Suprapubic skin (tissue), 4 donors: ENCODE measurements at regions not wholly inside any gene's neighbourhood (a gene's known extent, or its start where the extent isn't known, plus 50 kb on each side); places are given as distances from the start of the nearest gene placed in this dataset.

Experiments used
- DNase-seq, 2 donors: peaks; one replicate each; pipeline ENCODE4 v3.0.0-alpha.2; 2019; ENCODE audit warnings: low spot score in 2 of 2
- H3K27ac ChIP-seq: fragments of 200-600 bp; sonication (generic); one replicate; pipeline ENCODE4 v1.5.1; 2019
- H3K27me3 ChIP-seq: fragments of 200-600 bp; sonication (generic); one replicate; pipeline ENCODE4 v1.5.1; 2019
- H3K36me3 ChIP-seq: fragments of 200-600 bp; sonication (generic); one replicate; pipeline ENCODE4 v1.5.1; 2019
- H3K4me1 ChIP-seq: fragments of 200-600 bp; sonication (generic); one replicate; pipeline ENCODE4 v1.5.1; 2019
- H3K4me3 ChIP-seq: fragments of 200-600 bp; sonication (generic); one replicate; pipeline ENCODE4 v1.5.1; 2019; ENCODE audit warnings: mild to moderate bottlenecking
- H3K9me3 ChIP-seq: fragments of 200-600 bp; sonication (generic); one replicate; pipeline ENCODE4 v1.5.1; 2019
- EP300 ChIP-seq: sonication (generic); formaldehyde crosslinking; IDR thresholded peaks from one replicate; pipeline ENCODE4 v1.6.1; 2017; ENCODE audit warnings: antibody characterized with exemption
- POLR2A ChIP-seq, 2 donors: fragments of 450-650 bp; IDR thresholded peaks; one replicate each; pipeline ENCODE4 v1.6.1; 2017; ENCODE audit warnings: antibody characterized with exemption in 2 of 2, mild to moderate bottlenecking in 2 of 2, moderate library complexity in 2 of 2
- POLR2AphosphoS5 ChIP-seq, 3 donors: sonication (generic); formaldehyde crosslinking; IDR thresholded peaks; one replicate each; pipeline ENCODE4 v1.6.1; 2017; ENCODE audit warnings: antibody characterized with exemption in 3 of 3
- WGBS: methylation state at CpG from one replicate; pipeline ENCODE4 v1.1.5; 2018; 5-methylcytosine and 5-hydroxymethylcytosine counted together
- TF ChIP-seq, protein P1 (sequence below), 2 donors: fragments of 200-600 bp in 1 of 2; fragments of 450-650 bp in 1 of 2; sonication (generic) in 1 of 2; IDR thresholded peaks; one replicate each; pipeline ENCODE4 v1.5.1; 2016 to 2019; ENCODE audit warnings: antibody characterized with exemption in 2 of 2, mild to moderate bottlenecking in 1 of 2, moderate library complexity in 1 of 2

DNA sequence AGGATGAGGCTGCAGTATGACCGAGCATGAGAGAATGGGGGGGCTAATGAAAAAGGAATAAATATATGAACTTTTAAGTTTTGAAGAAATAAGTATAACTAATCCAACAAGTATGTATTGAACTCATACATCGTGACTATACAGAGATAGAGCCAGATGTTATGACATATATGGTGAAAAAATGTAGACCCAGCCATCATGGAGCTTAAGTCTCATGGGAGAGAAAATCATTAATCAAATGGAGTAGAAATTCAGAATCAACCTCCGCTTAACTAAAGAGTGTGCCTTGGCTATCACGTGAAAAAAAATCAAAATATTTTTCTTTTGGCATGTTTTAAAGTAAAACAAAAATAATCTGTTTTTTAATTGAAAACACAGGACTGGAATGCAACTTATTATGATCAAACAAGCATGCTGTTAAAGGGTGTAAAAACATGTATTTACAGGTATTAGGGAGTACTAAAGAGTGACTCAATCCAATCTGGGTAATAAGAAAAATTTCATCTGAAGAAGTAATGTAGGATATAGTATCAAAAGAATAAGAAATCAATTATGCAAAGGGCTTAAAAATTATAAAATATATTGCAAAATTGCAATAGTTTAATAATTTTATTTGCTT lies 868.5 kb upstream of the NUDT12 start:
- H3K27ac ChIP-seq: no peak overlapping the region
- 41% methylated on average over 4 of the region's 4 CpGs for WGBS
- no peak for DNase-seq
- no peak overlapping the region for H3K4me3 ChIP-seq
- H3K9me3 ChIP-seq: no peaks in the 10 kb centered on the region
- no peaks in the 10 kb centered on the region for H3K27me3 ChIP-seq
- no peaks in the 10 kb centered on the region for H3K36me3 ChIP-seq
- TF ChIP-seq, protein P1, sequence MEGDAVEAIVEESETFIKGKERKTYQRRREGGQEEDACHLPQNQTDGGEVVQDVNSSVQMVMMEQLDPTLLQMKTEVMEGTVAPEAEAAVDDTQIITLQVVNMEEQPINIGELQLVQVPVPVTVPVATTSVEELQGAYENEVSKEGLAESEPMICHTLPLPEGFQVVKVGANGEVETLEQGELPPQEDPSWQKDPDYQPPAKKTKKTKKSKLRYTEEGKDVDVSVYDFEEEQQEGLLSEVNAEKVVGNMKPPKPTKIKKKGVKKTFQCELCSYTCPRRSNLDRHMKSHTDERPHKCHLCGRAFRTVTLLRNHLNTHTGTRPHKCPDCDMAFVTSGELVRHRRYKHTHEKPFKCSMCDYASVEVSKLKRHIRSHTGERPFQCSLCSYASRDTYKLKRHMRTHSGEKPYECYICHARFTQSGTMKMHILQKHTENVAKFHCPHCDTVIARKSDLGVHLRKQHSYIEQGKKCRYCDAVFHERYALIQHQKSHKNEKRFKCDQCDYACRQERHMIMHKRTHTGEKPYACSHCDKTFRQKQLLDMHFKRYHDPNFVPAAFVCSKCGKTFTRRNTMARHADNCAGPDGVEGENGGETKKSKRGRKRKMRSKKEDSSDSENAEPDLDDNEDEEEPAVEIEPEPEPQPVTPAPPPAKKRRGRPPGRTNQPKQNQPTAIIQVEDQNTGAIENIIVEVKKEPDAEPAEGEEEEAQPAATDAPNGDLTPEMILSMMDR (IDR thresholded peaks at IDR 0.05): no peak
- TF ChIP-seq POLR2A (IDR thresholded peaks at IDR 0.05) (no peak), POLR2AphosphoS5 (IDR thresholded peaks at IDR 0.05) (no peak), EP300 (no peak)
- H3K4me1 ChIP-seq: no peaks in the 10 kb centered on the region

GRCh38 chr5:104429911-104430310 lies 867.3 kb upstream of the NUDT12 start:
- Histone ChIP-seq H3K4me1 (no peaks in the 10 kb centered on the region), H3K4me3 (no peak overlapping the region), H3K27ac (no peak overlapping the region), H3K27me3 (no peaks in the 10 kb centered on the region), H3K36me3 (no peaks in the 10 kb centered on the region), H3K9me3 (no peaks in the 10 kb centered on the region)
- TF ChIP-seq, protein P1 (IDR thresholded peaks at IDR 0.05): no peak
- TF ChIP-seq POLR2A (IDR thresholded peaks at IDR 0.05) (no peak), POLR2AphosphoS5 (IDR thresholded peaks at IDR 0.05) (no peak)
- WGBS: 94% methylated on average over 1 of the region's 1 CpG
- DNase-seq: no peak

- DNase-seq: no peak
- Histone ChIP-seq H3K27me3 (no peaks in the 10 kb centered on the region), H3K27ac (no peak overlapping the region), H3K4me1 (no peaks in the 10 kb centered on the region), H3K4me3 (no peak overlapping the region), H3K36me3 (no peaks in the 10 kb centered on the region), H3K9me3 (no peaks in the 10 kb centered on the region)
- WGBS: 89% methylated on average over 4 of the region's 4 CpGs
- TF ChIP-seq EP300 (no peak), POLR2AphosphoS5 (IDR thresholded peaks at IDR 0.05) (no peak), POLR2A (IDR thresholded peaks at IDR 0.05) (no peak)
- TF ChIP-seq, protein P1 (IDR thresholded peaks at IDR 0.05): no peak
Measured at GRCh38 chr5:104421431-104421830, 858.8 kb upstream of the NUDT12 start.

DNA sequence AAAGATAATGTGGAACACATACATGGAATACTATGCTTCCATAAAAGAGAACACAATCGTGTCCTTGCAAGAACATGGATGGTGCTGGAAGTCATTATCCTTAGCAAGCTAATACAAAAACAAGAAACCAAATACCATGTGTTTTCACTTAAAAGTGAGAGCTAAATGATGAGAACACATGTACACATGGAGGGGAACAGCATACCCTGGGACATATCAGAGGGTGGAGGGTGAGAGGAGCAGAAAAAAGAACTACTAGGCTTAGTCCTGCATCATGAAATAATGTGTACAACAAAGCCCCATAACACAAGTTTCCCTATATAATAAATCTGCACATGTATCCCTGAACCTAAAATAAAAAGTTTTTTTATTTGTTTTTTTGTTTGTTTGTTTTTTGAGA lies 855.5 kb upstream of the NUDT12 start:
- Histone ChIP-seq H3K27ac (no peak overlapping the region), H3K4me3 (no peak overlapping the region), H3K36me3 (no peaks in the 10 kb centered on the region), H3K27me3 (no peaks in the 10 kb centered on the region), H3K4me1 (no peaks in the 10 kb centered on the region), H3K9me3 (no peaks in the 10 kb centered on the region)
- 66% methylated on average over 1 of the region's 1 CpG for WGBS
- DNase-seq: no peak
- TF ChIP-seq POLR2A (IDR thresholded peaks at IDR 0.05) (no peak), EP300 (no peak)
- TF ChIP-seq, protein P1 (IDR thresholded peaks at IDR 0.05): no peak

- no peak overlapping the region for H3K27ac ChIP-seq
- no peak for DNase-seq
- H3K36me3 ChIP-seq: no peaks in the 10 kb centered on the region
- 82% methylated on average over 1 of the region's 1 CpG for WGBS
- TF ChIP-seq, protein P1 (IDR thresholded peaks at IDR 0.05): no peak
- TF ChIP-seq EP300 (no peak), POLR2A (IDR thresholded peaks at IDR 0.05) (no peak), POLR2AphosphoS5 (IDR thresholded peaks at IDR 0.05) (no peak)
- H3K4me3 ChIP-seq: no peak overlapping the region
- H3K9me3 ChIP-seq: no peaks in the 10 kb centered on the region
- no peaks in the 10 kb centered on the region for H3K27me3 ChIP-seq
- no peaks in the 10 kb centered on the region for H3K4me1 ChIP-seq
Measured at GRCh38 chr5:104412649-104413240, 850.2 kb upstream of the NUDT12 start.
